ENCODE measurements at regions not wholly inside any gene's neighbourhood (a gene's known extent, or its start where the extent isn't known, plus 50 kb on each side); places are given as distances from the start of the nearest gene placed in this dataset.

GRCh38 chr2:47686018-47686417 lies 96.9 kb upstream of the MSH6 start:
- no peak overlapping the region for H3K27ac Mint-ChIP-seq (ENCODE audit: low read depth)
- no peak for ATAC-seq (replicated peaks; ENCODE audit: extremely low read depth, poor library complexity, severe bottlenecking)
- no peak for DNase-seq (ENCODE audit: low spot score in 2 of 2)
- peaks cover 2% of the 10 kb centered on the region for H3K36me3 Mint-ChIP-seq (ENCODE audit: insufficient read depth)
- peaks cover 5% of the 10 kb centered on the region for H3K4me1 Mint-ChIP-seq
- H3K27me3 Mint-ChIP-seq, result no peaks in the 10 kb centered on the region
- H3K9me3 Mint-ChIP-seq, result no peaks in the 10 kb centered on the region
- no peak overlapping the region for H3K4me3 Mint-ChIP-seq

- DNase-seq (ENCODE audit: low spot score in 2 of 2), result no peak
- Mint-ChIP-seq H3K4me1 (no peaks in the 10 kb centered on the region), H3K9me3 (no peaks in the 10 kb centered on the region), H3K27ac (ENCODE audit: low read depth) (no peak overlapping the region), H3K36me3 (ENCODE audit: insufficient read depth) (peaks cover 2% of the 10 kb centered on the region), H3K27me3 (no peaks in the 10 kb centered on the region), H3K4me3 (no peak overlapping the region)
- ATAC-seq (replicated peaks; ENCODE audit: extremely low read depth, poor library complexity, severe bottlenecking), result no peak
Measured at GRCh38 chr2:47682216-47682749, 100.7 kb upstream of the MSH6 start.

GRCh38 chr2:47676261-47676926 lies 105.6 kb upstream of the KCNK12 start:
- DNase-seq (ENCODE audit: low spot score in 2 of 2), result no peak
- H3K4me3 Mint-ChIP-seq, result no peak overlapping the region
- H3K27ac Mint-ChIP-seq (ENCODE audit: low read depth), result no peak overlapping the region
- no peaks in the 10 kb centered on the region for H3K36me3 Mint-ChIP-seq (ENCODE audit: insufficient read depth)
- ATAC-seq (replicated peaks; ENCODE audit: extremely low read depth, poor library complexity, severe bottlenecking), result no peak
- H3K27me3 Mint-ChIP-seq, result peaks cover 16% of the 10 kb centered on the region
- no peaks in the 10 kb centered on the region for H3K9me3 Mint-ChIP-seq
- no peaks in the 10 kb centered on the region for H3K4me1 Mint-ChIP-seq

GRCh38 chr2:47675196-47675825 lies 104.5 kb upstream of the KCNK12 start:
- no peaks in the 10 kb centered on the region for H3K9me3 Mint-ChIP-seq
- H3K27me3 Mint-ChIP-seq, result peaks cover 16% of the 10 kb centered on the region
- no peaks in the 10 kb centered on the region for H3K4me1 Mint-ChIP-seq
- H3K27ac Mint-ChIP-seq (ENCODE audit: low read depth), result no peak overlapping the region
- no peak for DNase-seq (ENCODE audit: low spot score in 2 of 2)
- no peaks in the 10 kb centered on the region for H3K36me3 Mint-ChIP-seq (ENCODE audit: insufficient read depth)
- no peak for ATAC-seq (replicated peaks; ENCODE audit: extremely low read depth, poor library complexity, severe bottlenecking)
- no peak overlapping the region for H3K4me3 Mint-ChIP-seq

DNA sequence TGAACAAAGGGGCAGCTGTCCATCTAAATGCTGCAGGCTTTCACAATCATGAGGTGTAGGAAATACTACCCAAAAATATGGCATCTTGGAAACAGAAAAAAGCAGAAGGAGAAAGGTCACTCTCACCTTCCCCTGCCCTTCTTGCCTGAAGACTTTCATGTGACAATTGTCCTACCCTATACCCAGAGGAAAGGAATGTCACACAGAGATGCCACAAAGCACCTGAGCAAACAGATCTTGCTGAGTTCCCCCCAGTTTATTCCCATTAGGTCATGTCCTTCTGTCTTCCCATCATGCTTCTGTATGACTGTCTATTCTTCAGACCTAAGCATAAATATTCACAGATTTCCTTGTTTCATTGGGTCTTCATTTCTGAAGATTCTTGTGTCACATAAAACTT lies 95.5 kb upstream of the KCNK12 start:
- no peaks in the 10 kb centered on the region for H3K9me3 Mint-ChIP-seq

DNA sequence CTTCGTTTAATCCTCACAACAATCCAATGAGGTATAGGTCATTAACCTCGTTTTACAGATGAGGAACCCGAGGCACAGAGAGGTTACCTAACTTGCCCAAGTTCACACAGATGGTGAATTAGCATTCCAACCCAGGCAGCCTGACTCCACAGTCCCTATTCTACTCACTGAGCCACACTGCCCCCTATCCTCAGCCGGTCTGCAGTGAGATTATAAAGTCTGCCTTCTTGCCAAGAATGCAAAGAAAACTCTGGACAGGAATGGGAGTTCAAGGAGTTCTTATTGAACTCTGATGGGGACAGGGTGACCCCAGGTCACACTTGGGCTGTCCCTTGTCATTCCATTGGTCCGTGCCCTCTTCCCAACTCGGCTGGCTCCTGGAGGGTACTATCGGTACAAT lies 94.0 kb upstream of the KCNK12 start:
- ATAC-seq (replicated peaks; ENCODE audit: extremely low read depth, poor library complexity, severe bottlenecking), result no peak
- H3K4me1 Mint-ChIP-seq, result no peaks in the 10 kb centered on the region
- no peak for DNase-seq (ENCODE audit: low spot score in 2 of 2)
- H3K9me3 Mint-ChIP-seq, result no peaks in the 10 kb centered on the region
- H3K4me3 Mint-ChIP-seq, result no peak overlapping the region
- H3K36me3 Mint-ChIP-seq (ENCODE audit: insufficient read depth), result peaks cover 2% of the 10 kb centered on the region
- peaks cover 18% of the 10 kb centered on the region for H3K27me3 Mint-ChIP-seq
- H3K27ac Mint-ChIP-seq (ENCODE audit: low read depth), result no peak overlapping the region

More for the DNA sequence above, 95.5 kb upstream of the KCNK12 start:
- no peak for DNase-seq (ENCODE audit: low spot score in 2 of 2)
- Mint-ChIP-seq H3K4me1 (no peaks in the 10 kb centered on the region), H3K4me3 (no peak overlapping the region), H3K27me3 (peaks cover 18% of the 10 kb centered on the region), H3K36me3 (ENCODE audit: insufficient read depth) (peaks cover 2% of the 10 kb centered on the region), H3K27ac (ENCODE audit: low read depth) (no peak overlapping the region)
- no peak for ATAC-seq (replicated peaks; ENCODE audit: extremely low read depth, poor library complexity, severe bottlenecking)

GRCh38 chr2:47662552-47662951 lies 91.8 kb upstream of the KCNK12 start:
- H3K9me3 Mint-ChIP-seq, result no peaks in the 10 kb centered on the region
- H3K27ac Mint-ChIP-seq (ENCODE audit: low read depth), result no peak overlapping the region
- H3K4me1 Mint-ChIP-seq, result no peaks in the 10 kb centered on the region
- H3K36me3 Mint-ChIP-seq (ENCODE audit: insufficient read depth), result no peaks in the 10 kb centered on the region
- no peak for ATAC-seq (replicated peaks; ENCODE audit: extremely low read depth, poor library complexity, severe bottlenecking)
- no peak for DNase-seq (ENCODE audit: low spot score in 2 of 2)
- H3K4me3 Mint-ChIP-seq, result no peak overlapping the region
- H3K27me3 Mint-ChIP-seq, result peaks cover 16% of the 10 kb centered on the region

- no peak overlapping the region for H3K4me3 Mint-ChIP-seq
- no peak for DNase-seq (ENCODE audit: low spot score in 2 of 2)
- ATAC-seq (replicated peaks; ENCODE audit: extremely low read depth, poor library complexity, severe bottlenecking), result no peak
- peaks cover 4% of the 10 kb centered on the region for H3K27me3 Mint-ChIP-seq
- H3K36me3 Mint-ChIP-seq (ENCODE audit: insufficient read depth), result no peaks in the 10 kb centered on the region
- H3K27ac Mint-ChIP-seq (ENCODE audit: low read depth), result no peak overlapping the region
- H3K9me3 Mint-ChIP-seq, result no peaks in the 10 kb centered on the region
- no peaks in the 10 kb centered on the region for H3K4me1 Mint-ChIP-seq
Measured at GRCh38 chr2:47661310-47661709, 90.5 kb upstream of the KCNK12 start.

- Mint-ChIP-seq H3K4me3 (no peak overlapping the region), H3K4me1 (no peaks in the 10 kb centered on the region), H3K27ac (ENCODE audit: low read depth) (no peak overlapping the region), H3K27me3 (no peaks in the 10 kb centered on the region), H3K9me3 (no peaks in the 10 kb centered on the region), H3K36me3 (ENCODE audit: insufficient read depth) (no peaks in the 10 kb centered on the region)
- ATAC-seq (replicated peaks; ENCODE audit: extremely low read depth, poor library complexity, severe bottlenecking), result no peak
- no peak for DNase-seq (ENCODE audit: low spot score in 2 of 2)
Measured at GRCh38 chr2:47660168-47660567, 89.4 kb upstream of the KCNK12 start.

- DNase-seq (ENCODE audit: low spot score in 2 of 2), result no peak
- Mint-ChIP-seq H3K9me3 (no peaks in the 10 kb centered on the region), H3K4me1 (no peaks in the 10 kb centered on the region), H3K36me3 (ENCODE audit: insufficient read depth) (no peaks in the 10 kb centered on the region), H3K4me3 (no peak overlapping the region), H3K27me3 (no peaks in the 10 kb centered on the region), H3K27ac (ENCODE audit: low read depth) (no peak overlapping the region)
- no peak for ATAC-seq (replicated peaks; ENCODE audit: extremely low read depth, poor library complexity, severe bottlenecking)
Measured at GRCh38 chr2:47658646-47659320, 88.0 kb upstream of the KCNK12 start.

GRCh38 chr2:47657886-47658489 lies 87.2 kb upstream of the KCNK12 start:
- Mint-ChIP-seq H3K9me3 (no peaks in the 10 kb centered on the region), H3K4me1 (no peaks in the 10 kb centered on the region), H3K4me3 (no peak overlapping the region), H3K36me3 (ENCODE audit: insufficient read depth) (no peaks in the 10 kb centered on the region), H3K27ac (ENCODE audit: low read depth) (no peak overlapping the region), H3K27me3 (peaks cover 2% of the 10 kb centered on the region)
- DNase-seq (ENCODE audit: low spot score in 2 of 2), result no peak
- no peak for ATAC-seq (replicated peaks; ENCODE audit: extremely low read depth, poor library complexity, severe bottlenecking)

GRCh38 chr2:47656715-47657600 lies 86.2 kb upstream of the KCNK12 start:
- peaks cover 13% of the 10 kb centered on the region for H3K27me3 Mint-ChIP-seq
- no peaks in the 10 kb centered on the region for H3K9me3 Mint-ChIP-seq
- H3K4me1 Mint-ChIP-seq, result no peaks in the 10 kb centered on the region
- no peak overlapping the region for H3K4me3 Mint-ChIP-seq
- H3K27ac Mint-ChIP-seq (ENCODE audit: low read depth), result no peak overlapping the region
- H3K36me3 Mint-ChIP-seq (ENCODE audit: insufficient read depth), result no peaks in the 10 kb centered on the region
- no peak for DNase-seq (ENCODE audit: low spot score in 2 of 2)
- no peak for ATAC-seq (replicated peaks; ENCODE audit: extremely low read depth, poor library complexity, severe bottlenecking)

Data from central memory CD8-positive, alpha-beta T cell (primary cell).